Activated naive CD4-positive, alpha-beta T cell treated with anti-CD3 and anti-CD28 coated beads, Interleukin-2, amount 50 U/mL, for 72 hours (primary cell): ENCODE measurements at regions not wholly inside any gene's neighbourhood (a gene's known extent, or its start where the extent isn't known, plus 50 kb on each side); places are given as distances from the start of the nearest gene placed in this dataset.

Experiments
- ATAC-seq, 2 donors: fragments of 150-1000 bp; cut with Tn5 transposase; 2 replicates each; pipeline ENCODE4 v1.10.0; 2021; ENCODE audit warnings: mild to moderate bottlenecking in 2 of 2, moderate library complexity in 2 of 2
- DNase-seq, 2 donors: peaks; one replicate each; pipeline ENCODE4 v3.0.0; 2021 to 2022; ENCODE audit warnings: low spot score in 2 of 2
- H3K27ac Mint-ChIP-seq, 2 donors: one replicate each; pipeline ENCODE4 v1.8.0; 2022; ENCODE audit warnings: mild to moderate bottlenecking in 2 of 2, mixed read lengths in 2 of 2
- H3K36me3 Mint-ChIP-seq, 2 donors: one replicate each; pipeline ENCODE4 v1.8.0; 2022; ENCODE audit warnings: mixed read lengths in 2 of 2
- H3K9me3 Mint-ChIP-seq, 2 donors: one replicate each; pipeline ENCODE4 v1.8.0; 2022; ENCODE audit warnings: mixed read lengths in 2 of 2

DNA sequence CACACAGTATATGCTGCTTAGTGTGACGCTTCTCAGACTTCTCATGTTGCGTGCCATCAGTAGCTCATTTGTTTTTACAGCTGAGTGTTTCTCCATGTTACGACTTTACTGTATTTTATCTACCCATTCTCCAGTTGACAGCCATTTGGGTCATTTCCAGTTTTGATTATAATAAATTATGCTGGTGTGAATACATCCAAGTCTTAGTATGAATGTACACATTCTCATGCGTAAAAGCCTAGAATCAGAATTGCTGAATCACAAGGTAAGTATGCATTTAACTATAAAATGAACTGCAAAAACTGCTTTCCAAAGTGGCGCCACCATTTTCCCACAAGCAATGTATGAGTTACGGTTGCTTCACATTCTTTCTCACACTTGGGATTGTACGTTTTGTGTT is 184.2 kb upstream of the SLC35G4 start:
- Mint-ChIP-seq H3K36me3 (no peaks in the 10 kb centered on the region), H3K27ac (no peak overlapping the region), H3K9me3 (peaks cover 0 to 10% of the 10 kb centered on the region in 2 donors)
- DNase-seq (no peak), ATAC-seq (no peak)

DNA sequence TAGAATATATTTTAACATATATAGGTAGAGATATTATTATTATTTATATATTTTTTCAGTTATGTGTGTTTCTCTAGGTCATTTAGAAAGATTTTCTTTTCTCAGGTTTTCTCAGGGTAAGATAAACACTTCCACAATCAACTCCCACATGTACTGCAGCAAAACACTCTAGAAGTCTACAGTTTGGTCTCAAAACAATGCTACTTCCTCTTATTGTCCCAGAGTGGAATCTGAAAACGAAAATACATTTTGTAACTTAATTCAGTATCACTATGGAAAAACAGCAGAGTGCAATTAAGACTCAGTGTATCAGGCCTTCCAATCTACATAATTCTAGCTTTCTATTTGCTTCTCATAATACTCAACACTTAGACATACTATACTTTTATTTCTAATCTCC is 190.1 kb upstream of the SLC35G4 start:
- DNase-seq, result no peak
- Mint-ChIP-seq H3K9me3 (peaks cover 0 to 15% of the 10 kb centered on the region in 2 donors), H3K27ac (no peak overlapping the region), H3K36me3 (no peaks in the 10 kb centered on the region)
- no peak for ATAC-seq

DNA sequence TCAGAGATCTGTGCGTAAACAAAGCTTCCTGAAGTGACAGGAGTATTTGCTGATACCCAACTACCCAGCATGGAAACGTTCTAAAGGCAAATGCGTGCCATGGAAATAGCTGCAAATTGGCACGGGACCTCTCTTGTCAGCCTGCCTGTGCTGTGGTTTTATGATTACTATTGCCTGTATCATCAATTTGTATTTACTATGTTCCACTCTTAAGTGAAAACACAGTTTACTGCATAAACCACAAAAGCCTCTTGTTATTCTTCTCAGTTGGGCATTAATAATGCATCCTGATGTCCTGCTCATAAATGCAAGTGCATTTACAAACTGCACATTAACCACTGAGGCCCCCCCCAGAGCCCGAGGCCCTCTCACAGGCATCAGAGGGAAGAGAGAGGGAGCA is 196.6 kb upstream of the SLC35G4 start:
- no peak for ATAC-seq
- H3K36me3 Mint-ChIP-seq, result no peaks in the 10 kb centered on the region

GRCh38 chr18:11411048-11411447 is 198.3 kb upstream of the SLC35G4 start:
- Mint-ChIP-seq H3K9me3 (peaks cover 0 to 6% of the 10 kb centered on the region in 2 donors), H3K27ac (no peak overlapping the region), H3K36me3 (no peaks in the 10 kb centered on the region)
- ATAC-seq (no peak), DNase-seq (no peak)

More for the DNA sequence above, 196.6 kb upstream of the SLC35G4 start:
- Mint-ChIP-seq H3K27ac (no peak overlapping the region), H3K9me3 (peaks cover 0 to 6% of the 10 kb centered on the region in 2 donors)
- no peak for DNase-seq

DNA sequence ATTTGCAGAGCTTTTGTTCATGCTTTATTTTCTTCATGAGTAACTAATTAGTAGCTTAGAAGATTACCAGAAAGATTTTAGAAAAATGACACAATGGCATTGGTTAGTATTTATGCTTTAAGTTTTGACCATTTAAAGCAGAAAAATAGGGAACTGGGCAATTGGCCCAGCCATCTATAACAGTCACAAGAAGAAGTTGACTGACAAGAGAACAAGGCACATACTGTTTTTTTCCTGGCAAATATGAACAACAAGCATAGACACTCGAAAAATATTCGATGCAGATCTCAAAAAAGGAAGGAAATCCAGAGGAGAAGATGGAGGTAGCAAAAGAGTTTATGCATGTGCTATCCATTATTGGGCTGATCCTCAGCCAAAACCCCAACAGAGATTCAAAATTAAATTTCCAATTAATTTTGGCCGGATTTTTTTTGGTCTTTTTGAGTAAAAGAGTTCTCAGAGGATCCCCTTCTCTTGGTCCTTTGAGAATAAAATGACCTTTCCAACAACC is 200.8 kb upstream of the SLC35G4 start:
- H3K9me3 Mint-ChIP-seq, result no peaks in the 10 kb centered on the region
- ATAC-seq, result no peak
- no peak for DNase-seq
- no peaks in the 10 kb centered on the region for H3K36me3 Mint-ChIP-seq
- H3K27ac Mint-ChIP-seq, result no peak overlapping the region

DNA sequence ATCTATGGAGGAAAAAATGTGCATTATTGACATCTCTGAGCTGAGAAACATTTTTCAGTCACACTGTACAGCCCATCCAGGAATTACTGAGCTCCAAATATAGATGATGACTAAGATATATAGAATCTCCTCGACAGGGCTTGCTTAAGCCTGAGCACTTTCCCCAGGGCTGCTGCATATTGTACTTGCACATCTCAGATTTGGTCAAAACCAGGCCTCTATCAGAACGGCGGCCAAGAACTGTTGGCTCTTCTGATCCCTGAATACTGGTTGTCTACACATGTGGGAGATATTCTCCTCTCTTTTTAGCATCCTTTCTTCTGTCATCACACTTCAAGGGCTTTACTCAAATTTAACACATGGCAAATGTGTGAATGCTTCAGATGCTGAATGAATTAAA is 201.5 kb upstream of the SLC35G4 start:
- ATAC-seq, result no peak
- Mint-ChIP-seq H3K9me3 (no peaks in the 10 kb centered on the region), H3K36me3 (no peaks in the 10 kb centered on the region), H3K27ac (no peak overlapping the region)
- no peak for DNase-seq

GRCh38 chr18:11405804-11406203 is 203.6 kb upstream of the SLC35G4 start:
- DNase-seq, result no peak
- no peak for ATAC-seq
- H3K36me3 Mint-ChIP-seq, result no peaks in the 10 kb centered on the region
- H3K9me3 Mint-ChIP-seq, result peaks cover 0 to 5% of the 10 kb centered on the region in 2 donors
- no peak overlapping the region for H3K27ac Mint-ChIP-seq

- peaks cover 0 to 4% of the 10 kb centered on the region in 2 donors for H3K36me3 Mint-ChIP-seq
- DNase-seq, result no peak
- ATAC-seq, result no peak
- H3K27ac Mint-ChIP-seq, result no peak overlapping the region
- peaks cover 0 to 5% of the 10 kb centered on the region in 2 donors for H3K9me3 Mint-ChIP-seq
These were observed 208.7 kb upstream of the SLC35G4 start for GRCh38 chr18:11400703-11401102.

DNA sequence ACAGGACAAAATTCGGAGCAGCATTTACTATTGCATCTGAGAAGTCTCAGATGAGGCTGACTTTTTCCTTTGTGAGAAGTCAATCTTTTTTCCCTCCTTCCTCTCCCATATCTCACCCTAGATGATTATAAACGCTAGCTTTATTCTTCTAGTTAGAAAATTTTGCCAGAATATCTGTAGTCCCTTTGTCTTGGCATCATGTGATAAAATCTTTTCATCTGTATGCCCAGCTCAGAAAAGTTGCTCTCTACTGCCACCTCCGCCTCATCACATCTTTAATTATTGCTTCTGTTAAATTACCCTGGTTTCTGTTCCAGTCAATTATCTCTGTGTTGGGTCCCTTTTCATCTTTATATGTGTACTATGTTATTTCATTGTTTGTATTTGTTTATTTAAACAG is 210.8 kb upstream of the SLC35G4 start:
- H3K36me3 Mint-ChIP-seq, result peaks cover 0 to 4% of the 10 kb centered on the region in 2 donors
- H3K27ac Mint-ChIP-seq, result no peak overlapping the region
- ATAC-seq (no peak), DNase-seq (no peak)
- H3K9me3 Mint-ChIP-seq, result peaks cover 0 to 5% of the 10 kb centered on the region in 2 donors

- no peaks in the 10 kb centered on the region for H3K9me3 Mint-ChIP-seq
- ATAC-seq (no peak), DNase-seq (no peak)
- no peaks in the 10 kb centered on the region for H3K36me3 Mint-ChIP-seq
- no peak overlapping the region for H3K27ac Mint-ChIP-seq
These were observed 216.2 kb upstream of the SLC35G4 start for GRCh38 chr18:11392980-11393885.

- ATAC-seq (no peak), DNase-seq (no peak)
- H3K27ac Mint-ChIP-seq, result no peak overlapping the region
- no peaks in the 10 kb centered on the region for H3K9me3 Mint-ChIP-seq
- H3K36me3 Mint-ChIP-seq, result no peaks in the 10 kb centered on the region
These were observed 217.1 kb upstream of the SLC35G4 start for GRCh38 chr18:11392292-11392691.

GRCh38 chr18:11391661-11392060 is 217.7 kb upstream of the SLC35G4 start:
- H3K36me3 Mint-ChIP-seq, result no peaks in the 10 kb centered on the region
- H3K27ac Mint-ChIP-seq, result no peak overlapping the region
- DNase-seq (no peak), ATAC-seq (no peak)
- H3K9me3 Mint-ChIP-seq, result no peaks in the 10 kb centered on the region

GRCh38 chr18:11388755-11389680 is 220.4 kb upstream of the SLC35G4 start:
- H3K27ac Mint-ChIP-seq, result no peak overlapping the region
- DNase-seq (no peak), ATAC-seq (no peak)
- no peaks in the 10 kb centered on the region for H3K9me3 Mint-ChIP-seq
- no peaks in the 10 kb centered on the region for H3K36me3 Mint-ChIP-seq

DNA sequence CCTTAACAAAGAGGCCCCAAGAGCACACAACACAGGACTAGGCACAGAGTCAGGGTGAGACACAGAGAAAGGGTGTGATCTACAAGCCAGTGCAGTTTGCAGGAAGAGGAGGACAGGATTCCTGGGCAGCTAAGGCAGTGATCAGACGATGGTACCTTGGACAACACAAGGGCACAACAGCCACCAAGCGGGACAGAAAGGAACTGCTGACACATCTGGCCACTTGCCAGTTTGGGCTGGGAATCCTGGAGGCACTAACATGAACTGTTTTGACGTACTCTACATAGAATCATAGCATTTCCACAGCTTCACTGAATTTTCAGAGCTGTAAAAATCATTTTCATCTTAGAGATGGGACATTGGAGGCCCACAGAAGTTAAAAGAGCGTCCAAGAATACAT is 221.5 kb upstream of the SLC35G4 start:
- no peaks in the 10 kb centered on the region for H3K36me3 Mint-ChIP-seq
- no peaks in the 10 kb centered on the region for H3K9me3 Mint-ChIP-seq
- H3K27ac Mint-ChIP-seq, result no peak overlapping the region
- ATAC-seq, result no peak
- no peak for DNase-seq

- H3K36me3 Mint-ChIP-seq, result no peaks in the 10 kb centered on the region
- no peaks in the 10 kb centered on the region for H3K9me3 Mint-ChIP-seq
- DNase-seq, result no peak
These were observed 226.0 kb upstream of the SLC35G4 start for GRCh38 chr18:11383381-11383780.

DNA sequence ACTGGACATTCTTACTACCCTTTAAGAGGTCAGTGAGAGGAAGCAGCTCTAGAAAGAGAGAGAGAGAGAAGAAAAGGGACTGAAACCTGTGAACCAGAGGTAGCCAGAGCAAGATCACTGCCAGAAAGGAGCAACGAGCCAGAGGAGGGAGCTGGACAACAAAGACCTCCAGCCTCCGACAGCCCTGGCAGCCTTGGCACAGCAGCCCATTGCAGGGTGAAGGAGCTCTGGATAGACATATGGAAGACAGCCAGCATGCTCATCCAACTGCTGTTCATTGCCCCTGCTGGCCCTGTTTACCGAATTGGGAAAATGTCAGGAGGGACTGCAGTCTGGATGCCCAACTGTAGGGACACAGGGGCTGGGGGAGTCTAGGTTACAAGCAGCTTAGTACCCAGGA is 228.4 kb upstream of the SLC35G4 start:
- Mint-ChIP-seq H3K9me3 (no peaks in the 10 kb centered on the region), H3K27ac (peak overlapping the region in 1 of 2 donors; percentile 17)

More at GRCh38 chr18:11383381-11383780, 226.0 kb upstream of the SLC35G4 start:
- ATAC-seq, result no peak
- H3K27ac Mint-ChIP-seq, result no peak overlapping the region

GRCh38 chr18:11379660-11380059 is 229.7 kb upstream of the SLC35G4 start:
- DNase-seq (no peak), ATAC-seq (no peak)
- H3K27ac Mint-ChIP-seq, result no peak overlapping the region
- no peaks in the 10 kb centered on the region for H3K9me3 Mint-ChIP-seq
- no peaks in the 10 kb centered on the region for H3K36me3 Mint-ChIP-seq

More for the DNA sequence above, 228.4 kb upstream of the SLC35G4 start:
- ATAC-seq (no peak), DNase-seq (no peak)
- H3K36me3 Mint-ChIP-seq, result no peaks in the 10 kb centered on the region
